Adrenal gland (tissue), 9 donors: ENCODE measurements at regions not wholly inside any gene's neighbourhood (a gene's known extent, or its start where the extent isn't known, plus 50 kb on each side); places are given as distances from the start of the nearest gene placed in this dataset.

ENCODE experiments used
- DNase-seq, 7 donors: peaks; one replicate each; pipeline ENCODE4 v3.0.0-alpha.2; 2019 to 2020
- H3K27ac ChIP-seq, 5 donors: fragments of 200-600 bp; sonication (generic) in 4 of 5; 1 replicate in 3 of 5; 2 replicates in 2 of 5; pipeline versions ENCODE4 v1.5.1 to v1.8.0; 2016 to 2020; ENCODE audit warnings: mild to moderate bottlenecking in 1 of 5
- H3K27me3 ChIP-seq: fragments of 200-600 bp; 2 replicates; pipeline ENCODE4 v1.8.0; 2021
- H3K36me3 ChIP-seq, 2 donors: fragments of 200-600 bp; replicated peaks in 1 of 2; 1 replicate in 1 of 2; 2 replicates in 1 of 2; pipeline versions ENCODE4 v1.5.1 to v1.8.0; 2018 to 2022
- H3K4me1 ChIP-seq, 2 donors: fragments of 200-600 bp; replicated peaks in 1 of 2; 1 replicate in 1 of 2; 2 replicates in 1 of 2; pipeline versions ENCODE4 v1.5.1 to v1.8.0; 2018 to 2021
- H3K4me3 ChIP-seq, 4 donors: fragments of 200-600 bp; sonication (generic) in 3 of 4; one replicate each; pipeline ENCODE4 v1.5.1; 2016 to 2018
- H3K9me3 ChIP-seq, 3 donors: fragments of 200-600 bp; sonication (generic) in 1 of 3; replicated peaks in 1 of 3; 1 replicate in 2 of 3; 2 replicates in 1 of 3; pipeline versions ENCODE4 v1.5.1 to v1.8.0; 2016 to 2021
- POLR2A ChIP-seq, 2 donors: fragments of 450-650 bp; IDR thresholded peaks; one replicate each; pipeline ENCODE4 v1.6.1; 2017; ENCODE audit warnings: antibody characterized with exemption in 2 of 2, mild to moderate bottlenecking in 2 of 2, moderate library complexity in 1 of 2
- WGBS, 4 donors: extraction: QIAGEN DNeasy Blood & Tissue Kit in 2 of 4; methylation state at CpG; one replicate each; pipeline versions ENCODE4 v1.1.5 to v1.1.7; 2013 to 2017; 5-methylcytosine and 5-hydroxymethylcytosine counted together
- intact Hi-C, 2 donors: fragments of 100-400 bp; cut with DNase I; formaldehyde crosslinking; loops; one replicate each; pipeline versions ENCODE4 v1.14.1 to v1.15.0; 2022 to 2023
- TF ChIP-seq, protein P1 (sequence below), 6 experiments: fragments of 450-650 bp in 4 of 6; fragments of 200-600 bp in 2 of 6; sonication (generic) in 1 of 6; IDR thresholded peaks; 1 replicate in 5 of 6; 2 replicates in 1 of 6; pipeline versions ENCODE4 v1.5.1 to v1.8.0; 2016 to 2021; ENCODE audit warnings: antibody characterized with exemption in 6 of 6, mild to moderate bottlenecking in 2 of 6, moderate library complexity in 1 of 6
- donor health status: healthy with polysubstance abuse.
- donor health status: Bipolar disorder and iron deficiency.
- donor health status: DM: yes; HTN: yes; CAD: no.
- donor health status: DM: no; HTN: no; CAD: no.
- donor health status: DM: no; HTN: no; CAD: no.

DNA sequence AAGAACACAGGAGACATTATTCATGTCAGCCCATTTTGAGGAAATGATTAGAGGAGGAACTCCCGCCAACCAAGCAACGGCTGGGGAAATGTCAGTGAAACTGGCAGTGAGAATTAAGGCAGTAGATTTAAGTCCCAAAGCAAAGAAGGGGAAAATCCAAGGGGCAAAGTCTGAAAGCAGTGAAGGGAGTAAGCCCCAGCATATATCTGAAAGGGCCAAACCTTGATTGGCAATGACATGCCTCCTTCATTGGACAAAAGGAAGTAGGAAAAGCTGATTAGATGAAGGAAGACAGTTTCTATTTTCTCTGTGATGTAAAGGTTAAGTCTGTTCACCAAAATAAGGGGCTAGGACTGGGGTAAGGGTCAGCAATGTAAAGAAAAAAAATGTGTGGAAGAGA is 190.3 kb downstream of the RNF144B start:
- H3K36me3 ChIP-seq = no peaks in the 10 kb centered on the region
- WGBS, 4 donors = 45 to 47% (median 46%) methylated on average over 2 of the region's 2 CpGs
- no peaks in the 10 kb centered on the region for H3K4me1 ChIP-seq
- H3K27me3 ChIP-seq = no peaks in the 10 kb centered on the region
- DNase-seq = no peak
- no peak overlapping the region for H3K27ac ChIP-seq
- no peak for TF ChIP-seq POLR2A (IDR thresholded peaks at IDR 0.05)
- TF ChIP-seq, protein P1, sequence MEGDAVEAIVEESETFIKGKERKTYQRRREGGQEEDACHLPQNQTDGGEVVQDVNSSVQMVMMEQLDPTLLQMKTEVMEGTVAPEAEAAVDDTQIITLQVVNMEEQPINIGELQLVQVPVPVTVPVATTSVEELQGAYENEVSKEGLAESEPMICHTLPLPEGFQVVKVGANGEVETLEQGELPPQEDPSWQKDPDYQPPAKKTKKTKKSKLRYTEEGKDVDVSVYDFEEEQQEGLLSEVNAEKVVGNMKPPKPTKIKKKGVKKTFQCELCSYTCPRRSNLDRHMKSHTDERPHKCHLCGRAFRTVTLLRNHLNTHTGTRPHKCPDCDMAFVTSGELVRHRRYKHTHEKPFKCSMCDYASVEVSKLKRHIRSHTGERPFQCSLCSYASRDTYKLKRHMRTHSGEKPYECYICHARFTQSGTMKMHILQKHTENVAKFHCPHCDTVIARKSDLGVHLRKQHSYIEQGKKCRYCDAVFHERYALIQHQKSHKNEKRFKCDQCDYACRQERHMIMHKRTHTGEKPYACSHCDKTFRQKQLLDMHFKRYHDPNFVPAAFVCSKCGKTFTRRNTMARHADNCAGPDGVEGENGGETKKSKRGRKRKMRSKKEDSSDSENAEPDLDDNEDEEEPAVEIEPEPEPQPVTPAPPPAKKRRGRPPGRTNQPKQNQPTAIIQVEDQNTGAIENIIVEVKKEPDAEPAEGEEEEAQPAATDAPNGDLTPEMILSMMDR (IDR thresholded peaks at IDR 0.05) = no peak
- H3K4me3 ChIP-seq = no peak overlapping the region
- intact Hi-C loops = no loop called here
- no peaks in the 10 kb centered on the region for H3K9me3 ChIP-seq

DNA sequence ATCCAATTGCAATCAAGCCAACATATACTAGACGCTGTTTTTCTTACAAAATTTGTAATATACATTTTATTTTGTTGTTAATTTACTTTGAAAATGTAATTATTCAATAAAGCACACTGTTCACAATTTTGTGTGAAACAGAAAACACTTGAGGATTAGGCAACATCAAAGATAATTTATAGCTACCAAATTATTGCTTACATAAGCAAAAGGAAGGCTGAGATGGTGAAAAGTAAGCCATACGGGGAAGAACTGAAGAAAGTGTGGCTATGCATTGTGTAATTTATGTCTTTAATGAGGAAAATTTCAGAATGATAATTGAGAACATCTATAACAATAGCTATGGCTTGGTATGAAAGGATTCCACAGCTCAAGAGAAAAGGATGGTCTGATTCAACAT is 192.0 kb downstream of the RNF144B start:
- H3K27ac ChIP-seq = no peak overlapping the region
- WGBS, 4 donors = 50 to 64% (median 55%) methylated on average over 2 of the region's 2 CpGs
- H3K36me3 ChIP-seq = no peaks in the 10 kb centered on the region
- no peak overlapping the region for H3K4me3 ChIP-seq
- no peak for TF ChIP-seq POLR2A (IDR thresholded peaks at IDR 0.05)
- TF ChIP-seq, protein P1 (IDR thresholded peaks at IDR 0.05) = no peak
- no peak for DNase-seq
- H3K9me3 ChIP-seq = no peaks in the 10 kb centered on the region
- intact Hi-C loops = no loop called here
- H3K27me3 ChIP-seq = no peaks in the 10 kb centered on the region
- H3K4me1 ChIP-seq = no peaks in the 10 kb centered on the region

DNA sequence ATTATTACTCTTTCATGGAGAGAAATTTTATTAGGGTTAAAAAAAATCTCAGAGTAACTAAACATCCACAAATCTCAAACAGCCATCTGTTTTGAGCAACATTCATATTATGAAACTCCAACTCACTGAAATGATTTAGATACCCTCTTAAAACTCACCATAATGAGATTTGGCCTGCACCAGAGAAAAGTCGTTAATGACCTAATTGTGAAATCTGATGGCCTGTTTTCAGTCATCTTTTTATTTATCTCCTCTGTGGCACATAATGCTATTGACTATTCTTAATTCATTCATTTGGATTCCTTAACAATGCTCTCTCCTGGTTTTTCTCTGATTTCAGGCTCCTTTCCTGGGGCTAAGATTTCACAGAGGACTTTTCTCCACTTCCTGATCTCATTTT is 192.7 kb downstream of the RNF144B start:
- no peak for TF ChIP-seq POLR2A (IDR thresholded peaks at IDR 0.05)
- TF ChIP-seq, protein P1 (IDR thresholded peaks at IDR 0.05) = no peak
- 53 to 68% (median 58%) methylated on average over 1 of the region's 1 CpG for WGBS, 4 donors
- intact Hi-C loops = no loop called here

GRCh38 chr6:18584372-18584771 is 197.2 kb downstream of the RNF144B start:
- Histone ChIP-seq H3K9me3 (no peaks in the 10 kb centered on the region), H3K27ac (no peak overlapping the region), H3K36me3 (no peaks in the 10 kb centered on the region), H3K4me1 (no peaks in the 10 kb centered on the region), H3K4me3 (no peak overlapping the region), H3K27me3 (no peaks in the 10 kb centered on the region)
- no peak for DNase-seq
- 76 to 81% (median 77%) methylated on average over 4 of the region's 4 CpGs for WGBS, 4 donors
- no peak for TF ChIP-seq POLR2A (IDR thresholded peaks at IDR 0.05)
- TF ChIP-seq, protein P1 (IDR thresholded peaks at IDR 0.05) = no peak
- intact Hi-C loops = no loop called here

More for the DNA sequence above, 192.7 kb downstream of the RNF144B start:
- no peaks in the 10 kb centered on the region for H3K27me3 ChIP-seq
- no peak overlapping the region for H3K4me3 ChIP-seq
- H3K36me3 ChIP-seq = no peaks in the 10 kb centered on the region
- H3K9me3 ChIP-seq = no peaks in the 10 kb centered on the region
- DNase-seq = no peak
- H3K4me1 ChIP-seq = no peaks in the 10 kb centered on the region
- no peak overlapping the region for H3K27ac ChIP-seq
